ELF-1 (cell line): ENCODE measurements at regions not wholly inside any gene's neighbourhood (a gene's known extent, or its start where the extent isn't known, plus 50 kb on each side); places are given as distances from the start of the nearest gene placed in this dataset.

ENCODE experiments used
- DNase-seq: peaks from one replicate; pipeline ENCODE4 v3.0.0-alpha.2; 2016; ENCODE audit warnings: low read depth, low spot score

DNA sequence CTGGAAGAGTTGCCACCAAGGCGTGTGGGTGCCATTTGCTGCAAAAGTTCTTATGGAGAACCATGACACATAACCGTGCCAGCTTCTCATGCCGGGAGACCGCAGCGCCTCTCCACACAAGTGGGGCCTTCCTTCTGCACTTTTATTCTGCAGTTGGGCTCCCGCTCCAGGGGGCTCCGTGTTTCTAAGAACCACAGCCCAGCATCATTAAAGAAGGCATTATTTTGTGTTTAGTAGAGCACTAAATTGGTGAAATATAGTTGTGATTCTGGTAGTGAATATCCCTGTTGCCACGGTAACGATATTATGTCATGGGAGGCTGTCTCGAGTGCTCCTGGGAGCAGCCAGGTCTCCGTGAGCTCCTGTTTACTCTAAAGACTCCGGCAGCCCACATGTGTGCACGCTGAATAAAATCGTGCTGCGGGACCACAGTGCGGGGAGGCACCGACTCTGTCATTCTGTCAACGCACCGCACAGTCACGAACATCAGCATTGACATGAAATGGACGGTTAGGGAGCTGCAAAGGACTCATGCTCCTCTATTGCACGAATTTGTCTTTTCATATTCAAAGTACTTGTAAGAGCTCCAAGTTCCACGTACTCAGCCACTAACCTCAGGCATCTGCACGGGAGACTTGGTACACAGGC, 68.8 kb upstream of the PITRM1 start:
- DNase-seq = no peak

DNA sequence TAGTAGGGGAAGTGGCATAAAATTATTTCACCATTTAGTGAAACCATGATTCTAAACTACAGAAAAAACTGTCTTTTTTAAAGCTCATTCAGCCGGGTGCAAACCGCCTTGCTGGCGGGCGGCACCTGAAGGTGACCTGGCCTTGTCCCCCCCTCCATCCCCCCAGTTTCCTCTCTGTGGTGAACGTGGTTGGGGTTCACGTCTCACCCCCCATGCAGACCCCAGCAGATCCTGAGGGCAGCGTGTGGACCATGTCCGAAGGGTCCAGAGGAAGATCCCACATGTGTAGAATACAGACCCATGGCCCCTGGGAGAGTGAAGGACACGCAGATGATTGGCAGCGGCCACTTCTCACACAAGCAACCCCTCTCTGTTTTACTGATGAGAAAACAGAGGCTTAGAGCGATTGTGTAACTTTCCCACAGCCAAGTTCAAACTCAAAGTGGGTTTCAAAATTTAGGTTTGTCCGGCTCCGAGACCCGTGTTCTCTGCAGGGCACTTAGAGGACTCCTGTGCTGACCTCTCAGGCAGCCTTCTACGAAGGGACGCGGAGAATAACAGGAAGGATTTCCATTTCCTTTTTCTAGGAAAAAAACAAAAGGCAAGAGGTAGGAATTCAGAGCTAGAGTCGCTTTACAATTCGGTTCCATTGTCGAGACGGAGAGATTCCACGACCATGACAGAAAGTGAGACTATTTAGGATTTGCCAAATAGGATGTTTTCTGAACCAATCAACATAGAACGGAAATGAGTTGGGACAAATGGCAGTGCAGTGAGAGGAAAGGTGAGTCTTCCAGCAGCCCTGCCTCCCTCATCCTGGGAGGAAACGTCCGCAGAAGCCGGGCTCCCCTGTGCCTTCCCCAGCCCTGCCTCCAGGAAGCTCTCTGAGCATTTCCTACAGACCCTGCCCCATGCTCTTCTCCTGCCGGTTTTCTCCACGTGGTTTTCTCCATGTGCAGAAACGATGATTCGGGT, 67.6 kb upstream of the PITRM1 start:
- no peak for DNase-seq

DNA sequence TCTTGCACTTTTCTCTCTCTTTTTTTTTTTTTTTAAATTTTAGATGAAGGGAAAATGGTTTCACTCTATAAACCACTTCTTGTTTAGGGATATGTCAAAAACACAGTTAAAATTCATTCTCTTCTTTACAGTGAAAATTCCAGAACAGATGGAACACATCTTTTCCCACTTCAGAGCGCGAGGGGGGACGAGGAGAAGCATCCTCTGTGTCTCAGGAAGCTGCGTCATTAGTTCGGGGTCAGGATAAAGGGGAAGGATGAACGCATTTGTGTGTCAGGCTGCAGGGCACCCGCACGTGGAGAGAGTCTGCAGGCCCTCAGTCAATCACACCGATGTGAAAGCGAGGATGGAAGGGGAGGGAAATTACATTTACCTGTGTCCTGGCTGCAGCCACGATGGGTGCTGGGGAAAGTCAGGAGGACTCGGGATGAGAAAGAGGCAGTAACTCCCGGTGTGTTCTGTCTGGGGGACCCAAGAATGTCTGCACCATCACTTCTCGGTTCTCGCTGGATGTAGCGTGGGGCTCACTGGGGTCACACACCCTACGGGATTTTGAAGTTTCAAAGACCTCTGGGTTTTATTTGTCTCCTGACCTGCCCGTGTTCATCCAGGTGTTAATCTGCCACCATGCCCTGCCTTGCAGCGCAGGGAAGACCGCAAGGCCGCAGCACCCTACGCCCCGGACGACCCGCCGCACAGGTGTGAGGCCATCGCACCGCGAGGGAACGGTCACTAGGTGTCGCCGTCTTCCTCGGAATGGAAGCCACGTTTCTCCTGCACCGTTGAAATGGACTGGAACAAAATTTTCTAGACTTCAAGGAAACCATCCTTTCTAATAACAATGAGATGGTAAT, 66.7 kb upstream of the PITRM1 start:
- DNase-seq = peak; percentile 75

DNA sequence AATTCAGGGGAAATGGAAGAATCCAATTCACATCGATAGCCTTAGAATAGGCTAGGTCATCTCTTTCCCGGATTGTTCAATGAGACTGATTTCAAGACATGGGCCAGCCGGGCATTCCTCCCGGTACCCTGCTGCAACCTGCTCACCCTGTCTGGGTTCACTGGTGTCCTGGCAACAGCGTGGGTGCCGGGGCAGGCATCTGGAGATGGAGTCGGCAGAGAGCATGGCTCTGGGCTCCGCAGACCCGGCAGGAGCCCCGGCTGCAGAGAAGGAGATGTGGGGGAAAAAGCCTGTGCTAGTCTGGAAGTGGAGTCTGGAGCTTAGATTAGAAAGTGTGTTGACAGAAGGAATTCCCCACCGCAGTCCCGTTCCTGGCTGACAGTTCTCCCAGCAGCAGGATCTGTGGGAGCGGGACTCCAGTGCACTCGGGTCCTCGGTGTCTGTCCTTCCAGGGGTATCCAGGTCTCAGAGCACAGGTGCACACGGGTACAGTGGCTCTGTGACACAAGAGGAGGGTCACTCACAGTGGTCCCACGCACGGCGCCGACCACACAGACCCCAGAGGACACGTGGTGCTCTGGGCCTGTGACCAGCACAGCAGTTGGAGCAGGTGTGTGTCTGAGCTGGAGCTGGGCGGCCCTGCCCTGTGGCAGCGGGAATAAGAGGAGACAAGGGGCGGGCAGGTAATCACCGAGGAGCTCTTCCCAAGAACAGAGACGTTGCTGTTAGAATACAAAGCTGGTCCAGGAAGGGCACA, 65.7 kb upstream of the PITRM1 start:
- no peak for DNase-seq

DNA sequence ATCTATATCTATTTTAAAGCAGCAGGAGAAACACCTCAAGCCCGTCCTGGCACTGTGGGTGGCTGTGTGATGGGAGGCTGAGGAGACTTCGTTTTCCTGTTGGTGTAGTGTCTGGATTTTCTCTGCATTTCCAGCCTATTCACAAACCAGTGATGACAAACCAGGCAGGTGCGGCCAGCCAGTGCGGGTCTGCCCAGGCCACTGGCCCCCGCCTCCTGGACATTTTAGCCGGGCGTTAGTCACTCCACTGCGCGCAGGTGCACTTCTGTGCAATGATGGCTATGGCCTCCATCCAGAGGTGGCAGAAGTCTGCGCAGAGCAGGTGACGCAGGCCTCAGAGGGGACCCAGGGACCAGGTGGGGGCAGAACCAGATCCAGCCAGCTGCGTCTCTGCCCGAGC, 64.9 kb upstream of the PITRM1 start:
- DNase-seq = no peak

DNA sequence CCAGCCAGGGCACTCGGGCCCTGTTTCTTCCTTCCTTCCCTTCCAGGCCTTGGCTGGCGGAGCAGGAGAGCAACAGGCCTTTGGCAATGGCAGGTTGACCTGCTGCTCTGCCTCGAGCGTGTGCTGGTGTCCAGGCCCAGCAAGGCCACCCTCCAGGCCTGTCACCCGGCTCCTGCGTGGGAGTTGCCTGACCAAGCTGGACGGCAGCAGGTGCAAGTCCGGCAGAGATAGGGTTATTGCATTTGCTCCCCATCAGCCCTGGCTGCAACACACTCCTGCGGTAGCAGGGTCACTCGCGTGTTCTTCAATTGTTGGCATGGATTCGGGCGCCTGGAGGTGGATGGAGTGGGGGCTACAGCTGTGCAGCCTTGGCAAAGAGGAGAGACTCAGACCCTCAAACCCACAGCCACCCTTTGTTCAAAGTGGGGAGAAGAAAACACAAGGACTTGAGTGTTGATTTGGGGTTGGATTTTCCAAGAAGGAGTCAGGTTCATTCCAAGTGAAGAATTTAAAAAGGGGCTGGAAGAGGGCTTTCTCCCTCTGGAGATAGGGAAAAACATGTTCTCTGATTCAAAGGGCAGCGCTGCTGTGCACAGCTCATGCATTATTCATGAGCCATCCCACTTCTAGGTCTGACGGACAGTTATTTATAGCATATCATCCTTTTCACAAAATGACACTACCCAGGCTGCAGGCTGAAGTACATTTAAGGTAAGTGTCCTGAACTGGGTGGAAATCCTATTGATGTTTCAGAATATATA, 64.2 kb upstream of the PITRM1 start:
- DNase-seq = no peak

DNA sequence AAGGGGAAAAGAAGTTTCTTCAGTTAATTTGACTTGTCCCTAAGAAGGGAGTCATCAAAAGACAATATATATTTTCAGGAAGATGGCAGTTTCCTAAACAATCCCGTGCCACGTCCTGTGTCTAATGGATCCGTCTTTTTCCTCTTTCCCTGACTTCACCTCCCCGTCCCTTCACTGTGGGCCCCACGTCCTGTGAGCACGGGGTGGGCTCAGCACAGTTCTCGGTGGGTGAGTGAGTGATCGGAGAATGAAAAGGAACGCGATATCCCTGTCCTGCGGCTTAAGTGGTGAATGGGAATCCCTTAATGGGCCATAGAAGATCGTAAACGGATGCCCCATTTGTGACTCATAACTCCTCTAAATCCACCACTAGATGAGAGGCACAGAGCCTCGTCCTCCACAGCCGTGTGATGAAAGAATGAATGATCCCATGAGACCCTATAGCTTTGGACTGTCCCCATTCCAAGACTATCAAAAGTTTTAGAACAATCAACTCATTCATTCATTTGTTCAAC, 63.5 kb upstream of the PITRM1 start:
- DNase-seq = no peak

DNA sequence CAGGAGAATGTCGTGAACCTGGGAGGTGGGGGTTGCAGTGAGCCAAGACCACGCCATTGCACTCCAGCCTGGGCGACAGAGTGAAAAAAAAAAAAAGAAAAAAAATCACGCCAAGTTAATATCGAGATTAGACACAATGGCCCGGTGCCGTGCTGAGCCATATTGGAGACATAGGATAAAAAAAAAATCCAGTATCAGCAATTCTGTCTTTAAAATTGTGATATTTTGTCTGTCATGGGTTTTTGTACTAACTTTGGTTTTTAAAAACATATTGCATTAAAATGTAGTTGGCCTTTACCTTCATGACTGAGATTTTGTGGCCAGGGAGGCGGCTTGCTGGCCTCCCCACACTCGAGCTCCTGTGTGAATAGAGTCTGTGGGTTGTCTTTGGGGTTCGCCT, 62.8 kb upstream of the PITRM1 start:
- DNase-seq = no peak

DNA sequence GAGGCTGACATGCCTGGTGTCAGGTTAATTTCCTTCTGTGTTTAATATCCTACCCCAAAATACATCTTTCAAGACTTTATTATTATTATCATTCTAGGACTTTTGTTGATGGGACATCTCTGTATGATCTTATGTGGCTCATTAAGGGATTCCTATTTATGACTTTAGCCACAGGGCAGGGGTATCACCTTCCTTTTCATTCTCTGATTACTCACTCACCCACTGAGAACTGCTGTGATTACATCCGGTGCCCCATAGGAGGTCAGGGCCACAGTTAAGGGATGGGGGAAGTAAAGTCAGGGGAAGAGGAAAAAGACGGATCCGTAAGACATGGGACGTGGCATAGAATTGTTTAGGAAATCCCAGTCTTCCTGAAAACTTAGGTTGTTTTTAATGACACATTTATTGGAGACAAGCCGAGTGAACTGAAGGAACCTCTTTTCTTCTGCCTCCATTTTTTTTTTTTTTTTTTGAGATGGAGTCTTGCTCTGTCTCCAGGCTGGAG, 61.0 kb upstream of the PITRM1 start:
- no peak for DNase-seq

DNA sequence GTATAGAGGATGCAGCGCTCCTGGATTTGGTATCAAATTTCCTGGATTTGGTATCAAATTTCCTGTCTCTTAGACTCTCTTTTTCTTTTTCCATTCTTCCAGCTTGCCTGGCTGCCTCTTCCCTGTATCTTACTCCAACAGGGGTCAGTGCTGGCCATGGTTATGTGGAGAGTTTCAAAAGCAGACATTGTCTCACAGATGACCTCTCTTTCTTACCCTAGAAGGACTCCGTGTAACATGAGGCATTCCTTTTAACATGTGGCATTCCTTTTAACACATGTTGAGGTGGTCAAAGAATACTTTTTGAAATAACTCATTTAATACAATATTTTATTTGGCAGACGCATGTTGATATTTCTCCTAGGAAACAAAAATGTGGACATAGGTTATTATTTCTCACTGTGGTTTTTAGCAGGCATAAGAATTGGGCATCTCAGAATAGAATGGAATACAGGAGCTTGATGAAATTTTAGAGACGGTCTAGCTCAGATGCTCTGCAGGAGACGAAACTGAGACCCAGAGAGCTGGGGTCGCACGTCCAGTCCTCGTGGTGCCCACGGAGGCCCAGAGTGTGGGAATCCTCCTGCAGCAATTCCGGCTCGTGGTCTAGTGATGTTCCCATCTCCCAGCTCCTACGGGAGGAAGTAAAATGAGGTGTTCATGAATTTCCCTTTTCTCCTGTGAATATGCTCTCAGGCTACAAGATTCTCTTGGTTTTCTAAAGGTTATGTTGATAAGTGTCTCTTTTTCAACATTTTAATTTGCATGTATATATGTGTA, 59.6 kb upstream of the PITRM1 start:
- DNase-seq = no peak

DNA sequence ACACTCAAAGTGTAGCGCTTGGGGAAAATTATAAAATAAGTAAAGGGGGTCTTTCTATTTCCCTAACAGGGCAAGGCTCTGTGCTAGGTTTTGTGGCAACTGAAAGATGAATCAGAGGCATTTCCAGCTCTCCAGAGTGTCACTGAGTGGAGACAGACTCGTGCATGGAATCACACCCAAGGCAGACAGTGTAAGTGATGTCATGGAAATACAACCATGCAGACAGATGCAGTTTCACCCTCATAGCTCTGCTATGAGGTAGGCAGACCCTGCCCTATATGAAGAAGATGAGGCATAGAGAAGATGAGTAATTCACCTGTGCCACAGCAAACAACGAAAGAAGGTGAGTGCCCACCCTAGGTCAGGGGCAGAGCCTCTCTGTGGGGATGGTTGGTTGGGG, 57.2 kb upstream of the PITRM1 start:
- DNase-seq = no peak

DNA sequence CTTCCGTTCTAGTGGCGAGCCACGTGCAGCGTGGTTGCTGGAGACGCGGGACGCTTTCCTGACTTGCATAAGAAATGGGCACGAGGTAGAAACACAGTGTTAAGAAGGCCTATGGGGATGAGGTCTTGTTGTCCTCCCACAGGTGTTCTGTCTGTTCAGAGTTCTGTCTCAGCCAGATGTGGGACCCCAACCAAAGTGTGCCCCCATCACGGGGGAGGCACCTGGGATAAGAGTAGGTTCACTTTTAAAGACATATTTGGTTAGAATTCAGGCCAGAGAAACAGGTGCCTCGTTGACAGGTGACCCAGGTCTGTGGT, 56.0 kb upstream of the PITRM1 start:
- DNase-seq = no peak

DNA sequence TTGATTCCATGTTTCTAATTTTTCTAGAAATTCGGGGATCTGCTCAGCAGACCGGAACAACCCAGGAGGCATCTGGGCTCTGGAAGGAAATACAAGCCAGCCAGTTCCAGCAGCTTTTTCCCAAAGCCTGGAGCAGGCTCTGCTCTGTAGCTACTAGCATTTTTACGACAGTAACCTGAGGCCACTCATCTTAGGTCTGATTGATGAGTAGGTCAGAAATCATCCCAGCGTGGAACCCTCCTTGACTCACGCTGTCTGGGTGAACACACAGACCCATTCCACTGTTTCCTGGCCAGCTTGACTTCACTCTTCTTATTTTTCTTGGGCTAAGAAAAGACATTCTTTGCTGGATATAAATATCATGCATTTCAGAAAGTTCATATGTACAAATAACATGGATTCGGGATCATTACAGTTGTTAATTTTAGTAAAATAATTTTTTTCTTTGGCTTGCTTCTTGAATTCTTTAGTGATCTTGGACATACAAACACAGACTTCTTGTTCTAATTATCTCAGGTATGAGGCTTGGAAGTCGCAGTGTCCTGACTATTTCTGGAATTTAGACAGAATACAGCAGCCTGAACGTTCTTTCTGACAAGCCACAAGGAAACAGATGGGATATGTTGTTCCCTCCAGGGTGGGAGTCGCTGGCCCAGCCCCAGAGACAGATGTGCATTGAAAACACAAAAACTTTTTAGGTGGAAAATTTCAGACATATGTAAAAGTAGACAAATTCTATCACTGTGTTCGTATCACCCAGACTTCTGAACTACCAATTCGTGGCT, 54.6 kb upstream of the PITRM1 start:
- peak; percentile 78 for DNase-seq

DNA sequence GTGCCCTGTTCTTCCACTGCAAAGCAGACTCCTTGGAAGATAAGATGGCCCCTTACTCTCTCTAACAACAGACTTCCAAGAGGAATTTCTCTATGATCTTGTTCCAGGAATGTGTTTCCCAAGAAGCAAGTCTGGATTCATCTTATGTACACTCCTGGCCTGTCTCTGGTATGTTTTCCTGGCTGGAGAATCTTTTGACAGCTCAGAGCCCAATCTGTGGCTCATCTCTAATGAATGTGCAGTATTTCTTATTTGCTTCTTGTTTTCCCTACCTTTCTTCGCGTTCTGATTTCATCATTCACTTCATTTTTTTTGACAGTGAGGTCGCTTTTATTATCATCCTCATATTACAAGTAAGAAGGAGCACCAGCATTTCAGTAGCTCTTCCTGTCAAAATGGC, 53.0 kb upstream of the PITRM1 start:
- DNase-seq = no peak

DNA sequence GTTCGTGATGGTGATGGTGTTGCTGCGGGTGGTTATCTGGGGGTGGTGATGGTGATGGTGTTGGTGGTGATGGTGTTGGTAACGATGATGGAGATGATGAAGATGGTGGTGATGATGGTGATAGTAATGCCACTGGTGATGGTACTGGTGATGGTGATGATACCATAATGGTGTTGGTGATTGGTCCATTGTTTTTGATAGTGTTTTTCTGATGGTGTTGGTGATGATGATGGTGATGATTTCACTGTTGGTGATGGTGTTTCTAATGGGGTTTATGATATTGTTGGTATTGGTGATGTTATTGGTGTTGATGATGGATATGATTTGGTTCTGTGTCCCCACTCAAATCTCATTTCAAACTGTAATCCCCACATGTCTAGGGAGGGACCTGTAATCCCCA, 51.7 kb upstream of the PITRM1 start:
- DNase-seq = no peak

DNA sequence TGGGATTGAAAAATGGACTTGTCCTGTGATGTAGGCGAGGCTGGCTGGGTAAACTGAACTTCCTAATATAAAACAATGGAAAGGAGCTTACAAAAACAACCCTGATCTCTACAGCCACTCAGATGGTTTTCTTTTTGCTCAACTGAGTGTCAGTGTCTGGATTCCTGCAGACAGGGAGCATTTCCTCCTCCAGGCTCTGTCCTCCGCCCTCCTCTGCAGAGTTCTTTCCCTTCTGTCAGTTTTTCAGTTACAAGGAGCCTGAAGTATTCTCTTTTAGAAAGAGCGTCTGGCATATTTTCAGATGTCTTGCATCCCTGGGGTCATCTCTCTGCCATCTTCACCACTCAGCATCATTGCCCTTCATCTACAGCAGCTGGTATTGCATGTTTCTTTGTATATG, 50.0 kb upstream of the PITRM1 start:
- DNase-seq = no peak
